GM15510 (cell line): ENCODE measurements at regions not wholly inside any gene's neighbourhood (a gene's known extent, or its start where the extent isn't known, plus 50 kb on each side); places are given as distances from the start of the nearest gene placed in this dataset.

Experiments
- POLR2A ChIP-seq: IDR thresholded peaks from 3 replicates; pipeline ENCODE4 v1.6.1; 2011; ENCODE audit warnings: borderline replicate concordance; ENCODE audit not compliant: insufficient read length; ENCODE audit errors: extremely low read depth

DNA sequence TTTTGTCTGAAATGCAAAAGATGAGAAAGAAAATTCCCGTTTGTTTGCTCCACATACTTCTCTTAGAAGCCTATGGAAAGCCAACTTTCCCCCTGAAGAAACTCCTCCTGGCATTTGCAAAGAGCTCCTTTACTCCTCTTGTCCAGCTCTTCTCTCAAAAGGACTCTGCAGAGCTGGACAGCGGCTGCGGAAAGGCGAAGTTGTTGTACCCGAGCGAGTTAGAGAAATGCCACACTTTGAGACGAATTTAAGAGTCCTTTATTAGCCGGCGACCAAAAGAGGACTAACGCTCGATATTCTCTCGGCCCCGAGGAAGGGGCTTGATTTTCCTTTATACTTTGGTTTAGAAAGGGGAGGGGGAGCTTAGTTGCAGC, 157.8 kb downstream of the TRIM27 start:
- TF ChIP-seq POLR2A = no peak

DNA sequence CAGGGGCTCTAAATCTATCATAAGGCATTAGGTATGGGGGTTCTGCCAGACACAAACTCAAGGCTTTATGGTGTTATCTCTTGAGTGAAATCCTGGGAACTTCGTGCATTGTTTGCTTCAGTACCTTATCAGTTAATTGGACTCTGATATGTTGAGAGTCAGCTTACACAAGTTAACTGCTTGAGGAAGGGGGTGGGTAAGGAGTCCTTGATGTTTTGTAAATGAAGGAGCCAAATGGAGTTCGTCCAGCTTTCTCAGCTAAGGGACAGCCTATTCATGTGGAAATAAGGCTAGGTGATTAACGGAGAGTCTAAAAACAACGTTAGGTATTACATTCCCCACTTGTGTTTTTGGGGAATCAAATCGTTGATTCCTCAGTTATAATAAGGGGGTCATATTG, 157.4 kb downstream of the TRIM27 start:
- TF ChIP-seq POLR2A = no peak

DNA sequence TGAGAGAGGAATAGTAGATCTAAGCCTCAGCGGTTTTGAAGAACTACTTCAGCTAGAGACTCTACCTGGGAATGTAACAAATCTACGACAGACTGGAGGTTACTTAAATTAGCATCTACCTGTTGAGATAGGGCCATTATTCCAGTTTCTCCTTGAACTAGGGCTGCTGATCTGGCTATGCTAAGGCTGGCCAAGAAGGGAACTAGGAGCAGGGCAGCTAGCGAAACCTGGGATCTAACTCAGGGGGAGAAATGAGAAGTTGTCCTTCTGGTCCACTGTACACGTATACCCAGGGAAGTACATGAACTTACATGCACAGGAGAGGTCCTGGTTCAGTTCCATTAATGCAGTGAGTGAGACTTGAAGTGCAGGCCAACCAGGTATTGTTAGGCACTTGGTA, 156.7 kb downstream of the TRIM27 start:
- no peak for TF ChIP-seq POLR2A

DNA sequence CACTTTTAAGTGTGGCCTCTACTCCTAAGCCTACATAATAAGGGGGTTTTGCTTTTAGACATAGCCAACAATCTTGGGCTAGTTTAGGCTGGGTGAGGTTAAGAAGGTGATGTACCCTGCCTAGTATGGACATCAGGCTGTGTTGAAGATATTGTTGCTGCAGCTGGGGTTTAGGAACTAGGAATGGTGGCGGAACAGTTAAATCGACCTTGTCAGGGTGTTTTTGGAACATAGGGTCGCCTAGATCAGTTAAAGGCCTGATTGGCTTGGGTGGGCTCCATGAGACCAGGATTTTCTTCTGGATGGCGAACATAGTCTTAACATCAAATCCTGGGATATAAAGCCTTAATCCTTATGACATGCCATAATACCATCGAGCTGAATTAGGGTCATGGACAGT, 156.1 kb downstream of the TRIM27 start:
- TF ChIP-seq POLR2A = no peak

DNA sequence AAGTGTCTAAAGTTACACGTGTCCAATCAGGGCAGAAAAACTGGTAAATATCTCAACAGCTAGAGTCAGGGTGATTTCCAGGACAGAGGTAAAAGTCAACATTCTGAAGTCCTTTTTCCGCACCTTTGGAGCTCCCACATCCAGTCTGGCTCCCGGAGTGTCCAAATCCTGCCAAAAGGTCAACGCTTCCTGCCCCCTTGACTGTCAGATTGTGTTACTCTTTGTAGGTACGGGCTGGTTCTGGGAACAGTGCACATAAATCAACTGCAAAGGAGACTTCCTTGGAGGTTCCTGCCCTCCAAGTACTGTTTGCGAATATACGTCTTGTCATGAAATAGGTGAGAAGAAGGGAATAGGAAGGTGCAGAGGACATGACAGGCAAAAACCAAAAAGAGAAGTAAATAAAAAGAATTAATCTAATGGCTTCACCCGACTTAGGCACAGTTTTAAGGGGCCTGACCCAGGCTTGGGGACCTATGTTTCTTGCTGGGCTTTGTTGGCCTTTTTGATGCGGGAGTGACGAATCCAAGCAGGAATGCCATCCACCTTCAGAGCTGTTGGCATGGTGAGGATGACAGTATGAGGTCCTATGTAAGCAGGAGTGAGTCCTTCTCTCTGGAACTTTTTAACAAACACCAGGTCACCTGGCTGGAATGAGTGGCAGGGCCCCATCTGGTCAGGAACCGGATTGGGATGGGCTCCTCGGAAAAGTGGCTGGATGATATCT, 155.4 kb downstream of the TRIM27 start:
- no peak for TF ChIP-seq POLR2A

DNA sequence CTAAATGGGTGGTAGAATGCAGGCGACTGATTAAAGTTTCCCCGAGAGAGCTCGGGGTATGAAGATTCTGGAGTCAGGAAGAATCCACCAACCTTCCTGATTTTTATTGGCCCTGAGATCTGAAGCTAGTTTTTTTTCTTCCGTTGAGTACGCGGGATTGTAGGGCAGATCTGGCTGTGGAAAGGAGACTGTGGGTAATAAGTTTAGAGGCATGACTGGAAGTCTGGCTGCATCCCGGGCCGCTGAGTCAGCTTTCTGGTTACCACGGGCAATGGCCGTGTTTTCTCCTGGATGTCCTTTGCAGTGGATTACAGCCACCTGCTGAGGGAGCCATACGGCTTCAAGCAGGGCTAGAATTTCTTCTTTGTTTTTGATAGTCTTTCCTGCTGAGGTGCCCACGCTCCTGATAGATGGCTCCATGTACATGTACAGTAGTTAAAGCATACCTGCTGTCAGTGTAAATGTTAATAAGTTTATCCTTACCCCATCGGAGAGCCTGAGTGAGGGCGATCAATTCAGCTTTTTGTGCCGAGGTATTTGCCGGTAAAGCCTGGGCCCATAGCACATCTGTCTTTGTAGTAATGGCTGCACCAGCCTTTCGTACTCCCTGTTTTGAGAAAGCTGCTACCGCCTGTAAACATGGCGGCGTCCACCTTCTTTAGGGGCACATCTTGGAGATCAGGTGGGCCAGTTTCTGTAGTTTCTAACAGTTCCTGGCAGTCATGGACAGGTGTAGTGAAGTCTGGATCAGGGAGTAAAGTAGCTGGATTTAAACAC, 154.0 kb downstream of the TRIM27 start:
- no peak for TF ChIP-seq POLR2A

DNA sequence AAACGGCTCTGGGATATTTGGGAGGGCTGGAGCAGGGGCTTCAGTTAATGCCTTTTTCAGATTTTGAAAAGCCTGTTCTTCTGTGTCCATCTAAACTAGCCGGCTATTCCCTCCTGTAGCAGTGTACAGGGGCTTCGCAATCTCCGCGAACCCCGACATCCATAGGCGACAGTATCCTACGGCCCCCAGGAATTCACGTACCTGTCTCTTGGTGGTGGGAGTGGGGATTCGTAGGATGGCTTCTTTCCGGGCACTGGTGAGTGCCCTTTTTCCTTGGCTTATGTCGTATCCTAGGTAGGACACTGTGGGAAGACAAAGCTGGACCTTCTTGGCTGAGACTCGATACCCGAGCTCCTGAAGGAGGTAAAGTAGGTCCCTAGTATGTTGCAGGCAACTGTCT, 153.1 kb downstream of the TRIM27 start:
- no peak for TF ChIP-seq POLR2A

DNA sequence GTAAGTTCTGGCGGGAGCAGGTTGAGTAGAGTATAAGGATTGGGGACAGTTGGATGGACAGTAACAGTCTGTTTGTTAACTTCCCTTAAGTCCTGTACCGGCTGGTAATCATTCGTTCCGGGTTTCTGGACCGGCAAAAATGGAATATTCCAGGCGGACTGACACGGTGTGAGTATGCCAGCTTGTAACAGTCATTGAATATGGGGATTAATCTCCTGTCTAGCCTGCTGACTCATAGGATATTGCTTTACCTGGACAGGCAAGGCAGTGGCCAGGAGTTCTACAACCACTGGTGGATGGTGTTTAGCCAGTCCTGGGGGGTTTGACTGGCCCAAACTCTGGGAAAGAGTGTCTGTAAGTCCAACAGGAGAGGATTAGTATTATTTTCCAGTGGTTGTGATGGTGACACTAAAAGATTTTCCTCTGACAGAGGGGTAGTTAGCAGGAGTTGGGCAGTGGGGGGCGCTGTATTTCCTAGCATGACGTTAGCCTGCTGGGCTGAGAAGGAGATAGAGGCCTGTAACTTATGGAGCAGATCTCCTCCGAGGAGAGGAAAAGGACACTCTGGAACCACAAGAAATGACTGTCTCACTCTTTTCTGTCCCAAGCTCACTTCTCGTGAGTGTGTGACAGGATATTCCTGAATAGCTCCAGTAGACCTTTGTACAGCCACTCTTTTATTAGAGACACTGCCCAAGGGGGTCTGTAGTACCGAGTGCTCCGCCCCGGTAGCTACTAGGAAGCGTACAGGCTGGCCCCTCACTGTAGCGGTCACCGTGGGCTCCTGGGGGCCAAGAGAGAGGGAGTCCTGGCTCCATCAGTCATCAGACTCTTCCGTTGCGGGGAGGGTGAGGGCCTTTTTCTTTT, 152.2 kb downstream of the TRIM27 start:
- no peak for TF ChIP-seq POLR2A

DNA sequence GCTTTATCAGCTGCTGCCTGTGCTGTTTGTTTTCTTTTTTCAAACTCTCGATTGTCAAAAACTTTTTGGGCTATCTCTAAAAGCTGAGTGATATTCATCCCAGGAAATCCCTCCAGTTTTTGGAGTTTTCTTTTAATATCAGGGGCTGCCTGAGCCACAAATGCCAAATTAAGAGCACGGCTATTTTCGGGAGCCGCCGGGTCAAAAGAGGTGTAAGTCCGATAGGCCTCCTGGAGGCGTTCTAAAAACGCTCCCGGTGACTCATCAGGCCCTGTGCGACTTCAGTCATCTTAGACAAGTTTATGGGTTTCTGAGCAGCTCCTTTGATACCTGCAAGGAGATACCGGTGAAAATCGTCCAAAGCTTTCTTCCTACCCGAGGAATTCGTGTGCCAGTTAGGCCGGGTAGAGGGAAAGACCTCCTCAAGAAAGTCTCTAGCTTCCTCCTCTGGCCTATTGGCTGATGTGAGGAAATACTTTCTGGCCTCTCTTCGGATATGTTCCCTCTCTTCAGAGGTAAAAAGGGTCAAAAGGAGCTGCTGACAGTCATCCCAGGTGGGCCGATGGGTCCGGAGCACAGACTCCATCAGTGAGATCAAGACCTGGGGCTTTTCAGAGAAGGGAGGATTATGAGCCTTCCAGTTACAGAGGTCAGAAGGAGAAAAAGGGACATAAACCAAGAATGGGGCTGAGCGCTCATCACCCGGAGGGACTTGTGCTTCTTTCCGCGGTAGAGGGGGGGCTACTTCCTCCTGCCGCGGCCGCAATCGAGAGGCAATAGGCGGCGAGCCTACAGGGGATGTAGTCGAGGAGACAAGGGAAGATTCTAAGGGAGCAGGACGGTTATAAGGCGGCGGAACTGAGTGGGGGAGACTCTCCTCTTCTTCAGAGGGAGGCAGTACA, 151.1 kb downstream of the TRIM27 start:
- TF ChIP-seq POLR2A = no peak

DNA sequence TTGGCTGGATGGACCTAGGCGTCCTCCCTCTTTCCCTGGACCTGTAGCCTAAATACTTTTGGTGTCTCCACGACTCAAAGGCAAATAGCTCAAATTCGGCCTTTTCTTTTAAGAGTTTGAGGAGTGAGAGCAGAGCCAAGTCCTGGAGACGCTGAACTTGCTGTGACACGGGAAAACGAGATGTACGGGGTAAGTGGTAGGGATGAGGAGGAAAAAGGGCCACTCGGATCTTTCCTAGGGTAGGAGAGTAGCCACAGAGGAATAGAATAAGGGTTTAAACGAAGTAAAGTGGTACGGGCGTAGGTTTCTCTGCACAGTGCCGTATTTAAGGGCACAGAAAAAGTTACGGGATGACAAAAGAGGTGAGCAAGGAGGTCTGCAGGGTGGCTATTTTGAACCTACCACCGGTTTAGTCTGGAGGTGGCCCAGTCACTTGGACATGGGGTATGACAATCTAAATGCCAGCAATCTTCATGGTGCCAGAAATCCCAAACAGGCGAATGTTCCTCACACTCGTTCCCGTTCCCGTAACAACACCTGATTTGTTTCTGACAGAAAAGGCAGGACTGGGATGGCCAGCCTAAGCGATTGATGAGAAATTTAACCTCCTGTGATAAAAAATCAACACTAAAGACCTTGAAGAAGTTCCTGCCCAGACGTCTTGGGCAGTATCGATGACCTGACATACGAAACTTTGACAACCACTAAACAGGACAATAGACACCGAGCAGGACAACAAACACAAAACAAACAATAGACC, 149.3 kb downstream of the TRIM27 start:
- no peak for TF ChIP-seq POLR2A

DNA sequence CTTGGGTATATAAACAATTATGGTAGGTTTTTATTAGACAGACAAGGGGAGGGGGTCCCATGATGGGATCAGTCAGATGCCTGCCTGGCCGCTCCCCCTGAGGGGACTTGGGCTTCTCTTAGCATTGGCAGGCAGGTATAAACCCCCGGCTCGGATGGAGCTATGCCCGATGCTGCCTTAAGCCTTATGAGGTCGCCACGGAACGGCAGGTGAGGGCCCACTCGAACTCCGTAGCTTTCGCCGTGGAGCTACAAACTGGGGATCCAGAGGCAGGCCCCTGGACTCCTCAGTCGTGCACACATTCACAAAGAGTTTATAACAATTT, 148.8 kb downstream of the TRIM27 start:
- no peak for TF ChIP-seq POLR2A

DNA sequence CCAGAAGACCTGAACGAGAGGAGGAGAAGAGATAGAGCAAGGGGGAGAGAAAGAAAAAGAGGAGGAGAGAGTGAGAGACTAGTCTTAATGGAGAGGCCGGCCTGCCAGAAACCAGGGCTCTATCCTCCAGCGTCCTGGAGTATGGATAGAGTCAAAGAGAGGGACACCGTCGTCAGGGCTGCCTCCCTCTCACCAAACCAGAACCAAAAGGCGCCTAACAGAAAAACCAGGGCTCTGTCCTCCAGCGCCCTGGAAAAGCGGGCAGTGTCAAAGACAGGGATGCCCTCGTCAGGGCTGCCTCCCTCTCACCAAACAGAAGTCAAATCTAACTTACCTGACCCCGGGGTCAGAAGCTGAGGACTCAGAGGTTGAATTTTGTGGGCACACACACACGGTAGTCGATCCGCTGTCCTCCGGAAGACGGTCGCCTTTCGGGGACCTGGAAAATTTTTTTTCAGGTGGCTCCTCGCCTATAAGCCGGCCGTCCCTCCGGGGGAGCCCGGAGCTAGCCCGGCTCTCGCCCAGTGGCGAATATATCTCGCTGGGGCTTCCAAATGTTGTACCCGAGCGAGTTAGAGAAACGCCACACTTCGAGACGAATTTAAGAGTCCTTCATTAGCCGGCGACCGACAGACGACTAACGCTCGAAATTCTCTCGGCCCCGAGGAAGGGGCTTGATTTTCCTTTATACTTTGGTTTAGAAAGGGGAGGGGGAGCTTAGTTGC, 148.2 kb downstream of the TRIM27 start:
- no peak for TF ChIP-seq POLR2A
